ENCODE measurements at regions not wholly inside any gene's neighbourhood (a gene's known extent, or its start where the extent isn't known, plus 50 kb on each side); places are given as distances from the start of the nearest gene placed in this dataset.

GRCh38 chr12:16949871-16950667 lies 344.1 kb upstream of the LMO3 start:
- TF ChIP-seq SPI1 (IDR thresholded peaks at IDR 0.05; ENCODE audit: low read depth, low read length): no peak
- TF ChIP-seq POLR2AphosphoS5 (IDR thresholded peaks at IDR 0.05; ENCODE audit: low read depth, low read length): no peak
- TF ChIP-seq POLR2A (IDR thresholded peaks at IDR 0.05; ENCODE audit: low read depth, low read length): no peak
- TF ChIP-seq PAX5 (IDR thresholded peaks at IDR 0.05; ENCODE audit: insufficient read depth, low read length, severe bottlenecking): no peak
- TF ChIP-seq TAF1 (IDR thresholded peaks at IDR 0.05; ENCODE audit: low read depth, low read length): no peak
- no peak for TF ChIP-seq POU2F2 (IDR thresholded peaks at IDR 0.05; ENCODE audit: low read depth, low read length)
- FAIRE-seq (no peak), DNase-seq (ENCODE audit: insufficient read length, low spot score) (no peak)

GRCh38 chr12:16949371-16949770 lies 343.4 kb upstream of the LMO3 start:
- TF ChIP-seq POU2F2 (IDR thresholded peaks at IDR 0.05; ENCODE audit: low read depth, low read length) (no peak), POLR2AphosphoS5 (IDR thresholded peaks at IDR 0.05; ENCODE audit: low read depth, low read length) (no peak), PAX5 (IDR thresholded peaks at IDR 0.05; ENCODE audit: insufficient read depth, low read length, severe bottlenecking) (no peak), SPI1 (IDR thresholded peaks at IDR 0.05; ENCODE audit: low read depth, low read length) (no peak), POLR2A (IDR thresholded peaks at IDR 0.05; ENCODE audit: low read depth, low read length) (no peak), TAF1 (IDR thresholded peaks at IDR 0.05; ENCODE audit: low read depth, low read length) (no peak)
- DNase-seq (ENCODE audit: insufficient read length, low spot score) (no peak), FAIRE-seq (no peak)

GRCh38 chr12:16946704-16947103 lies 340.7 kb upstream of the LMO3 start:
- TF ChIP-seq SPI1 (IDR thresholded peaks at IDR 0.05; ENCODE audit: low read depth, low read length) (no peak), POLR2AphosphoS5 (IDR thresholded peaks at IDR 0.05; ENCODE audit: low read depth, low read length) (no peak), TAF1 (IDR thresholded peaks at IDR 0.05; ENCODE audit: low read depth, low read length) (no peak), PAX5 (IDR thresholded peaks at IDR 0.05; ENCODE audit: insufficient read depth, low read length, severe bottlenecking) (no peak), POLR2A (IDR thresholded peaks at IDR 0.05; ENCODE audit: low read depth, low read length) (no peak), POU2F2 (IDR thresholded peaks at IDR 0.05; ENCODE audit: low read depth, low read length) (no peak)
- FAIRE-seq: no peak
- no peak for DNase-seq (ENCODE audit: insufficient read length, low spot score)

- DNase-seq (ENCODE audit: insufficient read length, low spot score): peak; percentile 19
- TF ChIP-seq POU2F2 (IDR thresholded peaks at IDR 0.05; ENCODE audit: low read depth, low read length) (no peak), POLR2A (IDR thresholded peaks at IDR 0.05; ENCODE audit: low read depth, low read length) (no peak), TAF1 (IDR thresholded peaks at IDR 0.05; ENCODE audit: low read depth, low read length) (no peak), SPI1 (IDR thresholded peaks at IDR 0.05; ENCODE audit: low read depth, low read length) (no peak), PAX5 (IDR thresholded peaks at IDR 0.05; ENCODE audit: insufficient read depth, low read length, severe bottlenecking) (no peak), POLR2AphosphoS5 (IDR thresholded peaks at IDR 0.05; ENCODE audit: low read depth, low read length) (no peak)
- FAIRE-seq: peak; percentile 97
Observed at GRCh38 chr12:16939871-16940306, 333.9 kb upstream of the LMO3 start.

GRCh38 chr12:16927259-16927658 lies 321.3 kb upstream of the LMO3 start:
- DNase-seq (ENCODE audit: insufficient read length, low spot score) (no peak), FAIRE-seq (no peak)
- TF ChIP-seq SPI1 (IDR thresholded peaks at IDR 0.05; ENCODE audit: low read depth, low read length): no peak

- DNase-seq (ENCODE audit: insufficient read length, low spot score) (no peak), FAIRE-seq (no peak)
- TF ChIP-seq SPI1 (IDR thresholded peaks at IDR 0.05; ENCODE audit: low read depth, low read length): no peak
- TF ChIP-seq POLR2AphosphoS5 (IDR thresholded peaks at IDR 0.05; ENCODE audit: low read depth, low read length): no peak
- TF ChIP-seq POU2F2 (IDR thresholded peaks at IDR 0.05; ENCODE audit: low read depth, low read length): no peak
- TF ChIP-seq POLR2A (IDR thresholded peaks at IDR 0.05; ENCODE audit: low read depth, low read length): no peak
- no peak for TF ChIP-seq TAF1 (IDR thresholded peaks at IDR 0.05; ENCODE audit: low read depth, low read length)
- TF ChIP-seq PAX5 (IDR thresholded peaks at IDR 0.05; ENCODE audit: insufficient read depth, low read length, severe bottlenecking): no peak
Observed at GRCh38 chr12:16920451-16920850, 314.5 kb upstream of the LMO3 start.

- FAIRE-seq (no peak), DNase-seq (ENCODE audit: insufficient read length, low spot score) (no peak)
- no peak for TF ChIP-seq POLR2AphosphoS5 (IDR thresholded peaks at IDR 0.05; ENCODE audit: low read depth, low read length)
- TF ChIP-seq SPI1 (IDR thresholded peaks at IDR 0.05; ENCODE audit: low read depth, low read length): no peak
- TF ChIP-seq POLR2A (IDR thresholded peaks at IDR 0.05; ENCODE audit: low read depth, low read length): no peak
- TF ChIP-seq PAX5 (IDR thresholded peaks at IDR 0.05; ENCODE audit: insufficient read depth, low read length, severe bottlenecking): no peak
- no peak for TF ChIP-seq POU2F2 (IDR thresholded peaks at IDR 0.05; ENCODE audit: low read depth, low read length)
Observed at GRCh38 chr12:16919551-16919950, 313.6 kb upstream of the LMO3 start.

GRCh38 chr12:16914853-16915252 lies 308.9 kb upstream of the LMO3 start:
- TF ChIP-seq PAX5 (IDR thresholded peaks at IDR 0.05; ENCODE audit: insufficient read depth, low read length, severe bottlenecking) (no peak), POLR2AphosphoS5 (IDR thresholded peaks at IDR 0.05; ENCODE audit: low read depth, low read length) (no peak), SPI1 (IDR thresholded peaks at IDR 0.05; ENCODE audit: low read depth, low read length) (no peak), POU2F2 (IDR thresholded peaks at IDR 0.05; ENCODE audit: low read depth, low read length) (no peak), TAF1 (IDR thresholded peaks at IDR 0.05; ENCODE audit: low read depth, low read length) (no peak), POLR2A (IDR thresholded peaks at IDR 0.05; ENCODE audit: low read depth, low read length) (no peak)
- DNase-seq (ENCODE audit: insufficient read length, low spot score) (no peak), FAIRE-seq (no peak)

- FAIRE-seq (no peak), DNase-seq (ENCODE audit: insufficient read length, low spot score) (no peak)
- TF ChIP-seq TAF1 (IDR thresholded peaks at IDR 0.05; ENCODE audit: low read depth, low read length) (no peak), POLR2A (IDR thresholded peaks at IDR 0.05; ENCODE audit: low read depth, low read length) (no peak), POU2F2 (IDR thresholded peaks at IDR 0.05; ENCODE audit: low read depth, low read length) (no peak), POLR2AphosphoS5 (IDR thresholded peaks at IDR 0.05; ENCODE audit: low read depth, low read length) (no peak), PAX5 (IDR thresholded peaks at IDR 0.05; ENCODE audit: insufficient read depth, low read length, severe bottlenecking) (no peak), SPI1 (IDR thresholded peaks at IDR 0.05; ENCODE audit: low read depth, low read length) (no peak)
Observed at GRCh38 chr12:16913832-16914490, 308.0 kb upstream of the LMO3 start.
